Nephron (organoid): ENCODE measurements at regions not wholly inside any gene's neighbourhood (a gene's known extent, or its start where the extent isn't known, plus 50 kb on each side); places are given as distances from the start of the nearest gene placed in this dataset.

Experiments used
- H3K27ac Mint-ChIP-seq, 3 experiments: 2 replicates each; pipeline ENCODE4 v1.8.0; 2020; ENCODE audit warnings: mixed read lengths in 3 of 3, mild to moderate bottlenecking in 2 of 3, moderate library complexity in 1 of 3
- H3K27me3 Mint-ChIP-seq: 2 replicates; pipeline ENCODE4 v1.8.0; 2021; ENCODE audit warnings: low read depth, mild to moderate bottlenecking, moderate library complexity, mixed read lengths
- H3K36me3 Mint-ChIP-seq: 2 replicates; pipeline ENCODE4 v1.8.0; 2020; ENCODE audit warnings: low read depth, mixed read lengths
- H3K4me1 Mint-ChIP-seq: 2 replicates; pipeline ENCODE4 v1.8.0; 2020; ENCODE audit warnings: mixed read lengths
- H3K4me3 Mint-ChIP-seq, 3 experiments: 2 replicates each; pipeline ENCODE4 v1.8.0; 2020; ENCODE audit warnings: mild to moderate bottlenecking in 3 of 3, mixed read lengths in 3 of 3, moderate library complexity in 2 of 3
- H3K9me3 Mint-ChIP-seq: 2 replicates; pipeline ENCODE4 v1.8.0; 2020; ENCODE audit warnings: mixed read lengths
- TF ChIP-seq, protein P1 (sequence below), 3 experiments: fragments of 200-600 bp; sonication (generic); IDR thresholded peaks; one replicate each; pipeline ENCODE4 v1.5.0; 2021; ENCODE audit warnings: antibody characterized with exemption in 3 of 3; ENCODE audit not compliant: unreplicated experiment in 3 of 3

DNA sequence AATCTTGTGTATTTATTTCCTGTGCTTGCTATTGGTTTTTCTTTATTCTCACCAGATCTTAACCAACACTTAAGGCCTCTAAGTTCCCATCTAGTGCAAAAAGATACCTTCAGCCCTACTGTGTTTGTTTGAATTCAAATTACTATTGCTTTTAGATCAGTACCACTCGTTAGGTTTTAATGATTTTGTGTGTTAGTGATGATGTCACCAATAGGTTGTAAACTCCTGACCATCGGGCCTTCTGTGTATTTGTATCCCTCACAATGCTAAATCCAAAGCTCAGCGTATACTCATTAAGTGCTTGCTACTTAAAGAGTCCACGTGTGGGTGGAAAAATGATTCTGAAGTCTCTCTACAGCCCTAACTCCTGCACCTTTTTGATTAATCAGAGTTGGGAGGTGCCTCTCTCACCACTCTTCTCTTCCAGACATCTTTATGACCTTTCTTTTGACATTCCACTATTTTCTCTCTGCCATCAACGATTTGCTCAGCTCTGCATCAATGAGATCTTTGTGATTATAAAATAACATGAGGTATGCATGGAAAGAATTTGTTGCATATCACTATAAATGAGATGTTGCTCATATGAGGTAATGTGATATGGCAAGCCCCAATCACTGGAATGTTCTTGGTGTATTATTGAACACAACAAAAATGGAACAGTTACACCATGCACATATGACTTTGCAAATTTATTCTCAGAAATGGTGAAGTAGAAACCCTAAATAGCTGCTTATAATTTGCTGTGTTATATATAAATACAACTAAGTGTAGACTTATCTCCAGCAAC, 55.1 kb upstream of the LAMA2 start:
- Mint-ChIP-seq H3K36me3 (no peaks in the 10 kb centered on the region), H3K9me3 (peaks cover 21% of the 10 kb centered on the region)

DNA sequence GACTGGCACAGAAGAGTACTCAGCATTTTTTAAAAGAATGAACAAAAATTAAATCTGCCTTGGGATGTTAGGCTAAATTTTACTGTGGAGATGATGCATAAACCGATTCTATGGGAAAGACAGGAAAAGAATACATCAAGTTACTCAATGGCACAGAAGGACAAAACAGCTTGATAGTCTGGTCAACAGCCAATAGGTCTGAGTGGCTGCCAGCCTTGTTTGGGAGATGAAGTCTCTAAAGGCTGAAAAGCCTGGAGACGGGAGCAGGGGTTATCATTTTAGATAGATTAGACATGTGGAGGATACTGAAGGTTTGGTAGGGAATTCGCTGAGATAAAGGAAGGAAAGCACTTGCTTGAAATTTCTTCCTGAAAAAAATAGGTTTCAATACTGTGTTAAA, 56.3 kb upstream of the LAMA2 start:
- no peaks in the 10 kb centered on the region for H3K36me3 Mint-ChIP-seq
- no peak overlapping the region for H3K27ac Mint-ChIP-seq
- H3K9me3 Mint-ChIP-seq, result peaks cover 13% of the 10 kb centered on the region
- TF ChIP-seq, protein P1, sequence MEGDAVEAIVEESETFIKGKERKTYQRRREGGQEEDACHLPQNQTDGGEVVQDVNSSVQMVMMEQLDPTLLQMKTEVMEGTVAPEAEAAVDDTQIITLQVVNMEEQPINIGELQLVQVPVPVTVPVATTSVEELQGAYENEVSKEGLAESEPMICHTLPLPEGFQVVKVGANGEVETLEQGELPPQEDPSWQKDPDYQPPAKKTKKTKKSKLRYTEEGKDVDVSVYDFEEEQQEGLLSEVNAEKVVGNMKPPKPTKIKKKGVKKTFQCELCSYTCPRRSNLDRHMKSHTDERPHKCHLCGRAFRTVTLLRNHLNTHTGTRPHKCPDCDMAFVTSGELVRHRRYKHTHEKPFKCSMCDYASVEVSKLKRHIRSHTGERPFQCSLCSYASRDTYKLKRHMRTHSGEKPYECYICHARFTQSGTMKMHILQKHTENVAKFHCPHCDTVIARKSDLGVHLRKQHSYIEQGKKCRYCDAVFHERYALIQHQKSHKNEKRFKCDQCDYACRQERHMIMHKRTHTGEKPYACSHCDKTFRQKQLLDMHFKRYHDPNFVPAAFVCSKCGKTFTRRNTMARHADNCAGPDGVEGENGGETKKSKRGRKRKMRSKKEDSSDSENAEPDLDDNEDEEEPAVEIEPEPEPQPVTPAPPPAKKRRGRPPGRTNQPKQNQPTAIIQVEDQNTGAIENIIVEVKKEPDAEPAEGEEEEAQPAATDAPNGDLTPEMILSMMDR (IDR thresholded peaks at IDR 0.05; ENCODE audit: unreplicated experiment in 3 of 3), result no peak
- H3K4me1 Mint-ChIP-seq, result no peaks in the 10 kb centered on the region
- no peaks in the 10 kb centered on the region for H3K27me3 Mint-ChIP-seq
- H3K4me3 Mint-ChIP-seq, result no peak overlapping the region

More for the DNA sequence above, 55.1 kb upstream of the LAMA2 start:
- no peaks in the 10 kb centered on the region for H3K4me1 Mint-ChIP-seq
- H3K27me3 Mint-ChIP-seq, result no peaks in the 10 kb centered on the region
- no peak overlapping the region for H3K4me3 Mint-ChIP-seq
- TF ChIP-seq, protein P1 (IDR thresholded peaks at IDR 0.05; ENCODE audit: unreplicated experiment in 3 of 3), result no peak
- H3K27ac Mint-ChIP-seq, result no peak overlapping the region

DNA sequence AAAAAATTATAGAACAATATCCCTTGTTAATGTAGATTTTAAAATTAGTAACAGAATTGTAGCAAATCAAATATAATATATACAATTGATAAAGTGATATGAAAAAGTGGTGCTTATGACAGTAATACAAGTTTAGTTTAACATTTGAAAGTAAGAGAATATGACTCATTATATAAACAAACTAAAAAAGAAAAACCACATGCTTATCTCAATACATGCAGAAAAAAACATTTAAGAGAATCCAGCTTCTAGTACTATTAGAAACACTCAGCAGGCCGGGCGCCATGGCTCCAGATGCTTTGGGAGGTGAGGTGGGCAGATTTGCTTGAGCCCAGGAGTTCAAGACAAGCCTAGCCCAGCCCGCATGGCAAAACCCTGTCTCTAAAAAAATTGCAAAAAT, 60.7 kb upstream of the LAMA2 start:
- H3K4me1 Mint-ChIP-seq, result no peaks in the 10 kb centered on the region
- no peaks in the 10 kb centered on the region for H3K36me3 Mint-ChIP-seq
- H3K27me3 Mint-ChIP-seq, result no peaks in the 10 kb centered on the region
- H3K9me3 Mint-ChIP-seq, result no peaks in the 10 kb centered on the region
- no peak overlapping the region for H3K4me3 Mint-ChIP-seq
- TF ChIP-seq, protein P1 (IDR thresholded peaks at IDR 0.05; ENCODE audit: unreplicated experiment in 3 of 3), result no peak
- H3K27ac Mint-ChIP-seq, result no peak overlapping the region

DNA sequence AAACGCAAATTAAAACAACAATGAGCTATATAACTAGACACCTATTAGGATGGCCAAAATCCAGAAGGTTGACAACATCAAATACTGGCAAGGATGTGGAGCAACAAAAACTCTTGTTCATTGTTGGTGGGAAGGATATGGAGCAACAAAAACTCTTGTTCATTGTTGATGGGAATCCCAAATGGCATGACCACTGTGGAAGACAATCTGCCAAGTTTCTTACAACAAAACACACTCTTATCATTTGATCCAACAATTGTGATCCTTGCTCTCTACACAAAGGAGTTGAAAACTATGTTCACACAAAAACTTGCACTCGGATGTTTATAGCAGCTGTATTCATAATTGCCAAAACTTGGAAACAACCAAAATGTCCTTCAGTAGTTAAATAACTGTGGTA, 61.8 kb upstream of the LAMA2 start:
- Mint-ChIP-seq H3K4me1 (no peaks in the 10 kb centered on the region), H3K9me3 (no peaks in the 10 kb centered on the region), H3K4me3 (no peak overlapping the region), H3K27me3 (no peaks in the 10 kb centered on the region), H3K27ac (no peak overlapping the region), H3K36me3 (no peaks in the 10 kb centered on the region)
- TF ChIP-seq, protein P1 (IDR thresholded peaks at IDR 0.05; ENCODE audit: unreplicated experiment in 3 of 3), result no peak

DNA sequence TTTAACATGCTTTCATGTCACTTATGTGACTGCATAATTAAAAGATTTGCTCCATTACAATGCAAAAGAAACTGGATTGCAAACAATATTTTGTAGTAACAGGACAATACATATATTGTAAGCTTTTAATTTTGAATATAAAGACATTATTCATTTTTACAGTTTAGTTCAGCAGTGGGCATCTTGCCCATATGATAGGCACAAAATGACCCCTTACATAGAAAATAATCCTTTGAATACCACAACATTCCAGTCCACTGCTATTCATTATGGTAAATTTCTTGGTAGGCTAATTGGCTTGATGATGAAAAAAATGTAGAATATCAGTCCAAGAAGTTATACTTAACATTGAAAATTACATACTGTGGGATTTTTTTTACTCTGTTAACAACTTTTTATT, 74.1 kb upstream of the LAMA2 start:
- Mint-ChIP-seq H3K9me3 (peaks cover 8% of the 10 kb centered on the region), H3K4me1 (no peaks in the 10 kb centered on the region), H3K4me3 (no peak overlapping the region), H3K27me3 (no peaks in the 10 kb centered on the region), H3K36me3 (no peaks in the 10 kb centered on the region), H3K27ac (no peak overlapping the region)
- TF ChIP-seq, protein P1 (IDR thresholded peaks at IDR 0.05; ENCODE audit: unreplicated experiment in 3 of 3), result no peak

DNA sequence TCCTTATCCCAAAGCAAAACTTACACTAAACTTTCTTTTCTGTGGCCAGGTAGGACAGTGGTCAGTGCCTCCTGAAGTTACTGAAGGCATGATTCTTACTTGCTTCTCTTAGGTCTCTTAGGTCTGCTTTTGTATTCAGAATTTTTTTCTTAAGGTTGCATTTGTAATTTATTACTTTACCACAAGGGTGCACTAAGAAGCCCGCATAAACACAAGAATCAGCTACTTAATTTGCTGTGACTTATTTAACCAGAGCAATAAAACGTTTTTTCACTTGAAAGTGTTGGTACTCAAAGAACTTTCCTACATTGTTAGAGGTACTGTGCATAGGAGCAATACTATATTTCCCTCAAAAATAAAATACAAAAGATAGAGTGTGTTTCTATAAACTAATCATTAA, 75.4 kb upstream of the LAMA2 start:
- H3K27me3 Mint-ChIP-seq, result no peaks in the 10 kb centered on the region
- TF ChIP-seq, protein P1 (IDR thresholded peaks at IDR 0.05; ENCODE audit: unreplicated experiment in 3 of 3), result peak; percentile 45 to 58 (median 54)
- no peaks in the 10 kb centered on the region for H3K36me3 Mint-ChIP-seq
- no peaks in the 10 kb centered on the region for H3K4me1 Mint-ChIP-seq
- peaks cover 8% of the 10 kb centered on the region for H3K9me3 Mint-ChIP-seq
- H3K27ac Mint-ChIP-seq, result no peak overlapping the region
- no peak overlapping the region for H3K4me3 Mint-ChIP-seq
